Stimulated activated naive CD8-positive, alpha-beta T cell treated with anti-CD3 and anti-CD28 coated beads, Interleukin-15, Interleukin-2, amounts not matched to agents 100 ng/mL and 50 ng/mL, for 24 hours (primary cell): ENCODE measurements at regions not wholly inside any gene's neighbourhood (a gene's known extent, or its start where the extent isn't known, plus 50 kb on each side); places are given as distances from the start of the nearest gene placed in this dataset.
"Not testable (repeated sequence)": the region's sequence is repeated elsewhere in the genome, so short reads cannot be mapped to it uniquely, and the experiment has no call there.

Source experiments
- H3K27ac Mint-ChIP-seq: one replicate; pipeline ENCODE4 v1.8.0; 2021; ENCODE audit warnings: mild to moderate bottlenecking, mixed read lengths
- H3K27me3 Mint-ChIP-seq: one replicate; pipeline ENCODE4 v1.8.0; 2021; ENCODE audit warnings: mixed read lengths
- H3K36me3 Mint-ChIP-seq: one replicate; pipeline ENCODE4 v1.8.0; 2021; ENCODE audit warnings: low read depth, mixed read lengths
- H3K4me1 Mint-ChIP-seq: one replicate; pipeline ENCODE4 v1.8.0; 2021; ENCODE audit warnings: low read depth, mixed read lengths
- H3K4me3 Mint-ChIP-seq: one replicate; pipeline ENCODE4 v1.8.0; 2021; ENCODE audit warnings: mild to moderate bottlenecking, mixed read lengths
- H3K9me3 Mint-ChIP-seq: one replicate; pipeline ENCODE4 v1.8.0; 2021; ENCODE audit warnings: mixed read lengths

- peaks cover 6% of the 10 kb centered on the region for H3K27me3 Mint-ChIP-seq
- peaks cover 8% of the 10 kb centered on the region for H3K9me3 Mint-ChIP-seq
- H3K27ac Mint-ChIP-seq: no peak overlapping the region
- peaks cover 12% of the 10 kb centered on the region for H3K4me1 Mint-ChIP-seq
- no peak overlapping the region for H3K4me3 Mint-ChIP-seq
- no peaks in the 10 kb centered on the region for H3K36me3 Mint-ChIP-seq
Measured at GRCh38 chr6:139523986-139524385, 149.5 kb upstream of the CITED2 start.

GRCh38 chr6:139522511-139523220, 148.2 kb upstream of the CITED2 start:
- Mint-ChIP-seq H3K4me1 (no peaks in the 10 kb centered on the region), H3K4me3 (no peak overlapping the region), H3K36me3 (no peaks in the 10 kb centered on the region), H3K9me3 (peaks cover 8% of the 10 kb centered on the region), H3K27me3 (peaks cover 6% of the 10 kb centered on the region), H3K27ac (no peak overlapping the region)

- H3K27ac Mint-ChIP-seq: no peak overlapping the region
- no peak overlapping the region for H3K4me3 Mint-ChIP-seq
- H3K27me3 Mint-ChIP-seq: no peaks in the 10 kb centered on the region
- H3K36me3 Mint-ChIP-seq: no peaks in the 10 kb centered on the region
- H3K9me3 Mint-ChIP-seq: no peaks in the 10 kb centered on the region
- H3K4me1 Mint-ChIP-seq: no peaks in the 10 kb centered on the region
Measured at GRCh38 chr6:139521338-139521737, 146.9 kb upstream of the CITED2 start.

GRCh38 chr6:139520321-139520768, 145.9 kb upstream of the CITED2 start:
- Mint-ChIP-seq H3K27ac (no peak overlapping the region), H3K9me3 (no peaks in the 10 kb centered on the region)

GRCh38 chr6:139519571-139520031, 145.2 kb upstream of the CITED2 start:
- Mint-ChIP-seq H3K27ac (no peak overlapping the region), H3K9me3 (no peaks in the 10 kb centered on the region), H3K36me3 (no peaks in the 10 kb centered on the region), H3K27me3 (no peaks in the 10 kb centered on the region), H3K4me3 (no peak overlapping the region), H3K4me1 (peaks cover 6% of the 10 kb centered on the region)

More at GRCh38 chr6:139520321-139520768, 145.9 kb upstream of the CITED2 start:
- Mint-ChIP-seq H3K36me3 (no peaks in the 10 kb centered on the region), H3K4me3 (no peak overlapping the region), H3K4me1 (peaks cover 3% of the 10 kb centered on the region), H3K27me3 (no peaks in the 10 kb centered on the region)

- Mint-ChIP-seq H3K4me3 (no peak overlapping the region), H3K4me1 (peaks cover 6% of the 10 kb centered on the region), H3K27ac (no peak overlapping the region), H3K27me3 (no peaks in the 10 kb centered on the region), H3K36me3 (no peaks in the 10 kb centered on the region), H3K9me3 (no peaks in the 10 kb centered on the region)
Measured at GRCh38 chr6:139519097-139519496, 144.6 kb upstream of the CITED2 start.

GRCh38 chr6:139518556-139519091, 144.2 kb upstream of the CITED2 start:
- Mint-ChIP-seq H3K9me3 (no peaks in the 10 kb centered on the region), H3K4me3 (no peak overlapping the region), H3K4me1 (peaks cover 6% of the 10 kb centered on the region), H3K27ac (no peak overlapping the region), H3K36me3 (no peaks in the 10 kb centered on the region), H3K27me3 (no peaks in the 10 kb centered on the region)

GRCh38 chr6:139517998-139518555, 143.6 kb upstream of the CITED2 start:
- not testable (repeated sequence) for H3K4me1 Mint-ChIP-seq, H3K36me3 Mint-ChIP-seq, H3K9me3 Mint-ChIP-seq, H3K27ac Mint-ChIP-seq, H3K4me3 Mint-ChIP-seq, H3K27me3 Mint-ChIP-seq

GRCh38 chr6:139515511-139515910, 141.1 kb upstream of the CITED2 start:
- no peak overlapping the region for H3K27ac Mint-ChIP-seq
- peaks cover 6% of the 10 kb centered on the region for H3K4me1 Mint-ChIP-seq
- H3K36me3 Mint-ChIP-seq: no peaks in the 10 kb centered on the region
- no peaks in the 10 kb centered on the region for H3K9me3 Mint-ChIP-seq
- no peaks in the 10 kb centered on the region for H3K27me3 Mint-ChIP-seq
- no peak overlapping the region for H3K4me3 Mint-ChIP-seq

GRCh38 chr6:139514819-139515218, 140.4 kb upstream of the CITED2 start:
- no peaks in the 10 kb centered on the region for H3K9me3 Mint-ChIP-seq
- no peaks in the 10 kb centered on the region for H3K36me3 Mint-ChIP-seq
- H3K27ac Mint-ChIP-seq: no peak overlapping the region
- no peak overlapping the region for H3K4me3 Mint-ChIP-seq
- no peaks in the 10 kb centered on the region for H3K27me3 Mint-ChIP-seq
- H3K4me1 Mint-ChIP-seq: peaks cover 6% of the 10 kb centered on the region

- H3K9me3 Mint-ChIP-seq: no peaks in the 10 kb centered on the region
- no peak overlapping the region for H3K27ac Mint-ChIP-seq
- no peak overlapping the region for H3K4me3 Mint-ChIP-seq
- peaks cover 2% of the 10 kb centered on the region for H3K4me1 Mint-ChIP-seq
- no peaks in the 10 kb centered on the region for H3K27me3 Mint-ChIP-seq
- H3K36me3 Mint-ChIP-seq: no peaks in the 10 kb centered on the region
Measured at GRCh38 chr6:139510040-139510790, 135.8 kb upstream of the CITED2 start.

GRCh38 chr6:139509167-139509566, 134.7 kb upstream of the CITED2 start:
- Mint-ChIP-seq H3K4me3 (no peak overlapping the region), H3K27me3 (no peaks in the 10 kb centered on the region), H3K9me3 (no peaks in the 10 kb centered on the region), H3K36me3 (no peaks in the 10 kb centered on the region), H3K4me1 (no peaks in the 10 kb centered on the region), H3K27ac (no peak overlapping the region)

- Mint-ChIP-seq H3K4me3 (no peak overlapping the region), H3K27ac (no peak overlapping the region), H3K36me3 (no peaks in the 10 kb centered on the region), H3K4me1 (no peaks in the 10 kb centered on the region), H3K27me3 (no peaks in the 10 kb centered on the region), H3K9me3 (no peaks in the 10 kb centered on the region)
Measured at GRCh38 chr6:139508576-139508975, 134.1 kb upstream of the CITED2 start.

- H3K27ac Mint-ChIP-seq: no peak overlapping the region
- H3K36me3 Mint-ChIP-seq: no peaks in the 10 kb centered on the region
- no peaks in the 10 kb centered on the region for H3K4me1 Mint-ChIP-seq
- H3K9me3 Mint-ChIP-seq: no peaks in the 10 kb centered on the region
- H3K27me3 Mint-ChIP-seq: no peaks in the 10 kb centered on the region
- H3K4me3 Mint-ChIP-seq: no peak overlapping the region
Measured at GRCh38 chr6:139508023-139508422, 133.6 kb upstream of the CITED2 start.

- Mint-ChIP-seq H3K27me3 (no peaks in the 10 kb centered on the region), H3K27ac (no peak overlapping the region), H3K4me1 (no peaks in the 10 kb centered on the region), H3K9me3 (no peaks in the 10 kb centered on the region), H3K36me3 (no peaks in the 10 kb centered on the region), H3K4me3 (no peak overlapping the region)
Measured at GRCh38 chr6:139500977-139501376, 126.5 kb upstream of the CITED2 start.
